ENCODE measurements at regions not wholly inside any gene's neighbourhood (a gene's known extent, or its start where the extent isn't known, plus 50 kb on each side); places are given as distances from the start of the nearest gene placed in this dataset.

DNA sequence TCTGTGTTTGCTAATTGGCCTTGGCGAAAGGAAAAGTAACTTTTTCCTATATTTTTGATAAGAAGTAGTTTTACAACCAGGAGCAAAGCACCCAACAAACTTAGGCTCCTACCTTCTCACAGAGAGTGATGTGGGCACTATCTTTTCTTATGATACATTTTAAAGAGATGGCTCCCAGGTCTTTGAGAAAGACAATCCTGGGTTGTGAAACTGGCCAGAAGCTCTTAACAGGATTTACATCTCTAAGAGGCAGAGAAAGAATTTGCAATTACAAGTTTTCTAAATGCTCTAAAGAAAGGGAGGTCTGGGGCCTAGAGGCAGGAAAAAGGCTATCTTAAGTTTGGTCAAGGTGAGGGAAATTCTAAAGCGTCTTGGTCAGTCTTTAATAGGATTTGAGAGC is 609.7 kb downstream of the VGLL3 start (continued):
- TF ChIP-seq, protein P1, sequence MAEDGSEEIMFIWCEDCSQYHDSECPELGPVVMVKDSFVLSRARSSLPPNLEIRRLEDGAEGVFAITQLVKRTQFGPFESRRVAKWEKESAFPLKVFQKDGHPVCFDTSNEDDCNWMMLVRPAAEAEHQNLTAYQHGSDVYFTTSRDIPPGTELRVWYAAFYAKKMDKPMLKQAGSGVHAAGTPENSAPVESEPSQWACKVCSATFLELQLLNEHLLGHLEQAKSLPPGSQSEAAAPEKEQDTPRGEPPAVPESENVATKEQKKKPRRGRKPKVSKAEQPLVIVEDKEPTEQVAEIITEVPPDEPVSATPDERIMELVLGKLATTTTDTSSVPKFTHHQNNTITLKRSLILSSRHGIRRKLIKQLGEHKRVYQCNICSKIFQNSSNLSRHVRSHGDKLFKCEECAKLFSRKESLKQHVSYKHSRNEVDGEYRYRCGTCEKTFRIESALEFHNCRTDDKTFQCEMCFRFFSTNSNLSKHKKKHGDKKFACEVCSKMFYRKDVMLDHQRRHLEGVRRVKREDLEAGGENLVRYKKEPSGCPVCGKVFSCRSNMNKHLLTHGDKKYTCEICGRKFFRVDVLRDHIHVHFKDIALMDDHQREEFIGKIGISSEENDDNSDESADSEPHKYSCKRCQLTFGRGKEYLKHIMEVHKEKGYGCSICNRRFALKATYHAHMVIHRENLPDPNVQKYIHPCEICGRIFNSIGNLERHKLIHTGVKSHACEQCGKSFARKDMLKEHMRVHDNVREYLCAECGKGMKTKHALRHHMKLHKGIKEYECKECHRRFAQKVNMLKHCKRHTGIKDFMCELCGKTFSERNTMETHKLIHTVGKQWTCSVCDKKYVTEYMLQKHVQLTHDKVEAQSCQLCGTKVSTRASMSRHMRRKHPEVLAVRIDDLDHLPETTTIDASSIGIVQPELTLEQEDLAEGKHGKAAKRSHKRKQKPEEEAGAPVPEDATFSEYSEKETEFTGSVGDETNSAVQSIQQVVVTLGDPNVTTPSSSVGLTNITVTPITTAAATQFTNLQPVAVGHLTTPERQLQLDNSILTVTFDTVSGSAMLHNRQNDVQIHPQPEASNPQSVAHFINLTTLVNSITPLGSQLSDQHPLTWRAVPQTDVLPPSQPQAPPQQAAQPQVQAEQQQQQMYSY (CRISPR knock-in tag; IDR thresholded peaks at IDR 0.05): no peak
- TF ChIP-seq SUPT20H (IDR thresholded peaks at IDR 0.05; ENCODE audit: borderline replicate concordance, control insufficient read depth, low read depth, low read length) (no peak), RAD51 (IDR thresholded peaks at IDR 0.05) (no peak), SMARCA5 (IDR thresholded peaks at IDR 0.05) (no peak)

DNA sequence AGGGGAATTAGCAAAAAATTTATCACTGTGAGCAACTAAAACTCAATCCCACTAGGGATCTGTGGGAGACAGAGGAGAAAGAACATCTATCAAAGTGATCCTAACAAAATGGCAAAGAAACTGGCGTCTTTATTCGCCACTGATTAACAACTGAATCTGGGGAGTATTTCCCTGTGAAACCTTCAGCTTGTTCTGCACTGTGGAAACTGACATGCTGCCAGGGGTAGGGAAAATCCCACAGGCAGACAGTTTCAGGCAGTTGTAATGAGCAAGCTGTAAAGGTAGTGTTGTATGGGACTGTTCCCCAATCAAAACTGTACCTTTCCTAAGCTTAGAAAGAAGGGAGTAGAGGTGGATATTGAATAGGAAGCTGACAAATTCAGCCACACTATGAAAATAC is 611.7 kb downstream of the VGLL3 start:
- DNase-seq (ENCODE audit: low read depth, low spot score): no peak
- Histone ChIP-seq H4K20me1 (ENCODE audit: control insufficient read depth, insufficient read depth) (no peaks in the 10 kb centered on the region), H3K27me3 (replicated peaks in 1 of 2; ENCODE audit: control insufficient read depth in 2 of 2, insufficient read depth in 2 of 2, low read length in 1 of 2) (no peaks in the 10 kb centered on the region), H3K9ac (ENCODE audit: control insufficient read depth, insufficient read depth, low read length) (no peak overlapping the region), H3K4me2 (ENCODE audit: control insufficient read depth, insufficient read depth) (no peak overlapping the region), H3K9me3 (replicated peaks; ENCODE audit: control insufficient read depth, insufficient read depth, low read length) (no peaks in the 10 kb centered on the region), H3K36me3 (ENCODE audit: control insufficient read depth in 2 of 2, insufficient read depth in 2 of 2, low read length in 1 of 2) (no peaks in the 10 kb centered on the region), H3K4me1 (ENCODE audit: control insufficient read depth, insufficient read depth, low read length) (no peaks in the 10 kb centered on the region), H3K4me3 (no peak overlapping the region), H3K27ac (ENCODE audit: control insufficient read depth, insufficient read depth) (no peak overlapping the region), H3K79me2 (ENCODE audit: control insufficient read depth, insufficient read depth, low read length) (no peaks in the 10 kb centered on the region), H2AFZ (ENCODE audit: control insufficient read depth, low read depth, low read length) (no peak overlapping the region)
- in situ Hi-C loops (cut with MboI): no loop called here
- no peak for ATAC-seq
- no TSS peak for BruUV-seq (replicated peaks)
- ChIA-PET CTCF (no interaction called here), RAD21 (ENCODE audit: unreplicated experiment) (no interaction called here), POLR2A (interaction anchor here (1.2 kb wide), 1 partner anchor 9 kb away, joined by 3 read pairs; no protein-coding TSS in a partner anchor), SMC1A (ENCODE audit: uncharacterized antibody, unreplicated experiment) (interaction anchor here (0.8 to 1.3 kb wide), 2 partner anchors 10 to 11 kb away, joined by 3 to 4 read pairs; no protein-coding TSS in a partner anchor)
- TF ChIP-seq CBFB (IDR thresholded peaks at IDR 0.05; ENCODE audit: low read depth): no peak
- TF ChIP-seq, protein P2, sequence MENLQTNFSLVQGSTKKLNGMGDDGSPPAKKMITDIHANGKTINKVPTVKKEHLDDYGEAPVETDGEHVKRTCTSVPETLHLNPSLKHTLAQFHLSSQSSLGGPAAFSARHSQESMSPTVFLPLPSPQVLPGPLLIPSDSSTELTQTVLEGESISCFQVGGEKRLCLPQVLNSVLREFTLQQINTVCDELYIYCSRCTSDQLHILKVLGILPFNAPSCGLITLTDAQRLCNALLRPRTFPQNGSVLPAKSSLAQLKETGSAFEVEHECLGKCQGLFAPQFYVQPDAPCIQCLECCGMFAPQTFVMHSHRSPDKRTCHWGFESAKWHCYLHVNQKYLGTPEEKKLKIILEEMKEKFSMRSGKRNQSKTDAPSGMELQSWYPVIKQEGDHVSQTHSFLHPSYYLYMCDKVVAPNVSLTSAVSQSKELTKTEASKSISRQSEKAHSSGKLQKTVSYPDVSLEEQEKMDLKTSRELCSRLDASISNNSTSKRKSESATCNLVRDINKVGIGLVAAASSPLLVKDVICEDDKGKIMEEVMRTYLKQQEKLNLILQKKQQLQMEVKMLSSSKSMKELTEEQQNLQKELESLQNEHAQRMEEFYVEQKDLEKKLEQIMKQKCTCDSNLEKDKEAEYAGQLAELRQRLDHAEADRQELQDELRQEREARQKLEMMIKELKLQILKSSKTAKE (IDR thresholded peaks at IDR 0.05; ENCODE audit: low read depth, poor library complexity, severe bottlenecking): no peak
- TF ChIP-seq KDM1A (IDR thresholded peaks at IDR 0.05; ENCODE audit: borderline replicate concordance): no peak
- TF ChIP-seq TCF3 (IDR thresholded peaks at IDR 0.05; ENCODE audit: borderline replicate concordance, insufficient read depth, low read depth, low read length): no peak
- TF ChIP-seq ZNF622 (IDR thresholded peaks at IDR 0.05): no peak
- no peak for TF ChIP-seq SRF (IDR thresholded peaks at IDR 0.05; ENCODE audit: low read depth in 2 of 2, low read length in 2 of 2)
- TF ChIP-seq, protein P3, sequence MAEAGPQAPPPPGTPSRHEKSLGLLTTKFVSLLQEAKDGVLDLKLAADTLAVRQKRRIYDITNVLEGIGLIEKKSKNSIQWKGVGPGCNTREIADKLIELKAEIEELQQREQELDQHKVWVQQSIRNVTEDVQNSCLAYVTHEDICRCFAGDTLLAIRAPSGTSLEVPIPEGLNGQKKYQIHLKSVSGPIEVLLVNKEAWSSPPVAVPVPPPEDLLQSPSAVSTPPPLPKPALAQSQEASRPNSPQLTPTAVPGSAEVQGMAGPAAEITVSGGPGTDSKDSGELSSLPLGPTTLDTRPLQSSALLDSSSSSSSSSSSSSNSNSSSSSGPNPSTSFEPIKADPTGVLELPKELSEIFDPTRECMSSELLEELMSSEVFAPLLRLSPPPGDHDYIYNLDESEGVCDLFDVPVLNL (IDR thresholded peaks at IDR 0.05; ENCODE audit: low read depth, low read length): no peak
- TF ChIP-seq LARP7 (IDR thresholded peaks at IDR 0.05): no peak
- no peak for TF ChIP-seq IKZF1 (conservative IDR thresholded peaks at IDR 0.05)
- no peak for TF ChIP-seq ETV6 (conservative IDR thresholded peaks at IDR 0.05 in 1 of 2, IDR thresholded peaks at IDR 0.05 in 1 of 2; ENCODE audit: borderline replicate concordance in 1 of 2, low read depth in 1 of 2)
- TF ChIP-seq NR2C1 (IDR thresholded peaks at IDR 0.05): no peak
- no peak for TF ChIP-seq RUNX3 (IDR thresholded peaks at IDR 0.05; ENCODE audit: low read length)
- TF ChIP-seq SMAD5 (IDR thresholded peaks at IDR 0.05; ENCODE audit: low read depth): no peak
- TF ChIP-seq SMC3 (IDR thresholded peaks at IDR 0.05; ENCODE audit: borderline replicate concordance, low read length): no peak
- TF ChIP-seq CBX3 (IDR thresholded peaks at IDR 0.05; ENCODE audit: borderline replicate concordance, low read depth): no peak
- 89% methylated on average over 2 of the region's 2 CpGs for WGBS (ENCODE audit: insufficient coverage, insufficient replicate concordance, low lambda C conversion rate, missing lambda C conversion rate)
- no peak for FAIRE-seq
- intact Hi-C loops (cut with micrococcal nuclease; ENCODE audit: unreplicated experiment): no loop called here
